ENCODE measurements at regions not wholly inside any gene's neighbourhood (a gene's known extent, or its start where the extent isn't known, plus 50 kb on each side); places are given as distances from the start of the nearest gene placed in this dataset.
"Not testable (repeated sequence)": the region's sequence is repeated elsewhere in the genome, so short reads cannot be mapped to it uniquely, and the experiment has no call there.

GRCh38 chr1:90295534-90295933 is 300.6 kb downstream of the ZNF326 start:
- no peak overlapping the region for H3K27ac ChIP-seq (ENCODE audit: low read length)
- H3K36me3 ChIP-seq (ENCODE audit: control insufficient read depth, insufficient read depth, low read length) = no peaks in the 10 kb centered on the region
- DNase-seq (ENCODE audit: low read depth, low spot score) = no peak
- H3K27me3 ChIP-seq (ENCODE audit: control insufficient read depth, insufficient read depth, low read length) = no peaks in the 10 kb centered on the region
- WGBS (ENCODE audit: insufficient coverage, insufficient read length) = no CpG with 5 or more reads among the region's 2 CpGs
- no peaks in the 10 kb centered on the region; the same call in 1 of the 2 replicates for H3K9me3 ChIP-seq (ENCODE audit: control insufficient read depth, insufficient read depth, low read length)
- no peaks in the 10 kb centered on the region; the same call in 1 of the 2 replicates for H3K4me1 ChIP-seq (ENCODE audit: control insufficient read depth, insufficient read depth, low read length)
- no peak overlapping the region for H3K4me3 ChIP-seq (ENCODE audit: low read length)

- Histone ChIP-seq H3K4me1 (ENCODE audit: control insufficient read depth, insufficient read depth, low read length) (no peaks in the 10 kb centered on the region; the same call in 1 of the 2 replicates), H3K9me3 (ENCODE audit: control insufficient read depth, insufficient read depth, low read length) (no peaks in the 10 kb centered on the region), H3K36me3 (ENCODE audit: control insufficient read depth, insufficient read depth, low read length) (no peaks in the 10 kb centered on the region), H3K4me3 (ENCODE audit: low read length) (no peak overlapping the region), H3K27me3 (ENCODE audit: control insufficient read depth, insufficient read depth, low read length) (no peaks in the 10 kb centered on the region), H3K27ac (ENCODE audit: low read length) (no peak overlapping the region)
- WGBS (ENCODE audit: insufficient coverage, insufficient read length) = no CpG with 5 or more reads among the region's 3 CpGs
- no peak for DNase-seq (ENCODE audit: low read depth, low spot score)
These were observed 296.7 kb downstream of the ZNF326 start for GRCh38 chr1:90291431-90292216.

GRCh38 chr1:90282811-90283210 is 287.9 kb downstream of the ZNF326 start:
- no peaks in the 10 kb centered on the region for H3K9me3 ChIP-seq (ENCODE audit: control insufficient read depth, insufficient read depth, low read length)
- no peaks in the 10 kb centered on the region for H3K27me3 ChIP-seq (ENCODE audit: control insufficient read depth, insufficient read depth, low read length)
- WGBS (ENCODE audit: insufficient coverage, insufficient read length) = no CpG with 5 or more reads among the region's 4 CpGs
- no peak overlapping the region for H3K4me3 ChIP-seq (ENCODE audit: low read length)
- no peak for DNase-seq (ENCODE audit: low read depth, low spot score)
- no peaks in the 10 kb centered on the region for H3K36me3 ChIP-seq (ENCODE audit: control insufficient read depth, insufficient read depth, low read length)
- no peaks in the 10 kb centered on the region for H3K4me1 ChIP-seq (ENCODE audit: control insufficient read depth, insufficient read depth, low read length)
- H3K27ac ChIP-seq (ENCODE audit: low read length) = no peak overlapping the region

GRCh38 chr1:90281886-90282285 is 287.0 kb downstream of the ZNF326 start:
- not testable (repeated sequence) for H3K36me3 ChIP-seq (ENCODE audit: control insufficient read depth, insufficient read depth, low read length); DNase-seq (ENCODE audit: low read depth, low spot score)

GRCh38 chr1:90277270-90277669 is 282.4 kb downstream of the ZNF326 start:
- Histone ChIP-seq H3K4me3 (ENCODE audit: low read length) (no peak overlapping the region), H3K36me3 (ENCODE audit: control insufficient read depth, insufficient read depth, low read length) (no peaks in the 10 kb centered on the region), H3K4me1 (ENCODE audit: control insufficient read depth, insufficient read depth, low read length) (0 out of 2 replicates have a peak, but pooled peaks cover 4% of the 10 kb centered on the region), H3K27me3 (ENCODE audit: control insufficient read depth, insufficient read depth, low read length) (no peaks in the 10 kb centered on the region), H3K9me3 (ENCODE audit: control insufficient read depth, insufficient read depth, low read length) (no peaks in the 10 kb centered on the region), H3K27ac (ENCODE audit: low read length) (no peak overlapping the region)
- DNase-seq (ENCODE audit: low read depth, low spot score) = no peak

More at GRCh38 chr1:90281886-90282285, 287.0 kb downstream of the ZNF326 start:
- WGBS (ENCODE audit: insufficient coverage, insufficient read length) = no CpG with 5 or more reads among the region's 1 CpG
- H3K27me3 ChIP-seq (ENCODE audit: control insufficient read depth, insufficient read depth, low read length); H3K27ac ChIP-seq (ENCODE audit: low read length); H3K4me1 ChIP-seq (ENCODE audit: control insufficient read depth, insufficient read depth, low read length); H3K9me3 ChIP-seq (ENCODE audit: control insufficient read depth, insufficient read depth, low read length); H3K4me3 ChIP-seq (ENCODE audit: low read length): not testable (repeated sequence)

GRCh38 chr1:90274376-90274775 is 279.5 kb downstream of the ZNF326 start:
- no peak overlapping the region for H3K27ac ChIP-seq (ENCODE audit: low read length)
- H3K27me3 ChIP-seq (ENCODE audit: control insufficient read depth, insufficient read depth, low read length) = no peaks in the 10 kb centered on the region
- WGBS (ENCODE audit: insufficient coverage, insufficient read length) = no CpG with 5 or more reads among the region's 5 CpGs
- H3K4me1 ChIP-seq (ENCODE audit: control insufficient read depth, insufficient read depth, low read length) = 0 out of 2 replicates have a peak, but pooled peaks cover 4% of the 10 kb centered on the region
- H3K4me3 ChIP-seq (ENCODE audit: low read length) = no peak overlapping the region
- H3K9me3 ChIP-seq (ENCODE audit: control insufficient read depth, insufficient read depth, low read length) = no peaks in the 10 kb centered on the region
- no peak for DNase-seq (ENCODE audit: low read depth, low spot score)
- no peaks in the 10 kb centered on the region for H3K36me3 ChIP-seq (ENCODE audit: control insufficient read depth, insufficient read depth, low read length)

- Histone ChIP-seq H3K9me3 (ENCODE audit: control insufficient read depth, insufficient read depth, low read length) (no peaks in the 10 kb centered on the region), H3K4me1 (ENCODE audit: control insufficient read depth, insufficient read depth, low read length) (0 out of 2 replicates have a peak, but pooled peaks cover 4% of the 10 kb centered on the region), H3K4me3 (ENCODE audit: low read length) (no peak overlapping the region), H3K27ac (ENCODE audit: low read length) (no peak overlapping the region), H3K36me3 (ENCODE audit: control insufficient read depth, insufficient read depth, low read length) (no peaks in the 10 kb centered on the region), H3K27me3 (ENCODE audit: control insufficient read depth, insufficient read depth, low read length) (no peaks in the 10 kb centered on the region)
- DNase-seq (ENCODE audit: low read depth, low spot score) = no peak
These were observed 278.4 kb downstream of the ZNF326 start for GRCh38 chr1:90273241-90273774.

GRCh38 chr1:90262791-90263190 is 267.9 kb downstream of the ZNF326 start:
- no peak overlapping the region for H3K4me3 ChIP-seq (ENCODE audit: low read length)
- H3K27me3 ChIP-seq (ENCODE audit: control insufficient read depth, insufficient read depth, low read length) = no peaks in the 10 kb centered on the region
- H3K4me1 ChIP-seq (ENCODE audit: control insufficient read depth, insufficient read depth, low read length) = no peaks in the 10 kb centered on the region; the same call in 1 of the 2 replicates
- no peaks in the 10 kb centered on the region for H3K9me3 ChIP-seq (ENCODE audit: control insufficient read depth, insufficient read depth, low read length)
- WGBS (ENCODE audit: insufficient coverage, insufficient read length) = no CpG with 5 or more reads among the region's 2 CpGs
- no peak for DNase-seq (ENCODE audit: low read depth, low spot score)
- no peak overlapping the region for H3K27ac ChIP-seq (ENCODE audit: low read length)
- H3K36me3 ChIP-seq (ENCODE audit: control insufficient read depth, insufficient read depth, low read length) = no peaks in the 10 kb centered on the region

- no peaks in the 10 kb centered on the region for H3K27me3 ChIP-seq (ENCODE audit: control insufficient read depth, insufficient read depth, low read length)
- WGBS (ENCODE audit: insufficient coverage, insufficient read length) = no CpG with 5 or more reads among the region's 1 CpG
These were observed 267.4 kb downstream of the ZNF326 start for GRCh38 chr1:90262286-90262685.

GRCh38 chr1:90246069-90246468 is 251.2 kb downstream of the ZNF326 start:
- no peaks in the 10 kb centered on the region for H3K4me1 ChIP-seq (ENCODE audit: control insufficient read depth, insufficient read depth, low read length)
- WGBS (ENCODE audit: insufficient coverage, insufficient read length) = no CpG with 5 or more reads among the region's 2 CpGs
- H3K9me3 ChIP-seq (ENCODE audit: control insufficient read depth, insufficient read depth, low read length) = no peaks in the 10 kb centered on the region
- H3K36me3 ChIP-seq (ENCODE audit: control insufficient read depth, insufficient read depth, low read length) = no peaks in the 10 kb centered on the region
- H3K27ac ChIP-seq (ENCODE audit: low read length) = no peak overlapping the region
- no peak overlapping the region for H3K4me3 ChIP-seq (ENCODE audit: low read length)
- no peaks in the 10 kb centered on the region for H3K27me3 ChIP-seq (ENCODE audit: control insufficient read depth, insufficient read depth, low read length)
- DNase-seq (ENCODE audit: low read depth, low spot score) = no peak

More at GRCh38 chr1:90262286-90262685, 267.4 kb downstream of the ZNF326 start:
- H3K4me3 ChIP-seq (ENCODE audit: low read length) = no peak overlapping the region
- H3K36me3 ChIP-seq (ENCODE audit: control insufficient read depth, insufficient read depth, low read length) = no peaks in the 10 kb centered on the region
- no peaks in the 10 kb centered on the region for H3K9me3 ChIP-seq (ENCODE audit: control insufficient read depth, insufficient read depth, low read length)
- no peak for DNase-seq (ENCODE audit: low read depth, low spot score)
- no peaks in the 10 kb centered on the region; the same call in 1 of the 2 replicates for H3K4me1 ChIP-seq (ENCODE audit: control insufficient read depth, insufficient read depth, low read length)
- H3K27ac ChIP-seq (ENCODE audit: low read length) = no peak overlapping the region

GRCh38 chr1:90236493-90236892 is 241.6 kb downstream of the ZNF326 start:
- Histone ChIP-seq H3K4me1 (ENCODE audit: control insufficient read depth, insufficient read depth, low read length) (no peaks in the 10 kb centered on the region), H3K36me3 (ENCODE audit: control insufficient read depth, insufficient read depth, low read length) (no peaks in the 10 kb centered on the region), H3K9me3 (ENCODE audit: control insufficient read depth, insufficient read depth, low read length) (no peaks in the 10 kb centered on the region), H3K27ac (ENCODE audit: low read length) (no peak overlapping the region), H3K27me3 (ENCODE audit: control insufficient read depth, insufficient read depth, low read length) (no peaks in the 10 kb centered on the region), H3K4me3 (ENCODE audit: low read length) (no peak overlapping the region)
- DNase-seq (ENCODE audit: low read depth, low spot score) = no peak
- no CpG with 5 or more reads among the region's 6 CpGs for WGBS (ENCODE audit: insufficient coverage, insufficient read length)
